Endodermal cell (in vitro differentiated cells): ENCODE measurements at regions not wholly inside any gene's neighbourhood (a gene's known extent, or its start where the extent isn't known, plus 50 kb on each side); places are given as distances from the start of the nearest gene placed in this dataset.

ENCODE experiments used
- DNase-seq: peaks from one replicate; pipeline ENCODE4 v3.0.0-alpha.2; 2017
- H3K27ac ChIP-seq: 2 replicates; pipeline ENCODE4 v1.5.1; 2013; ENCODE audit warnings: mild to moderate bottlenecking, low read depth, low read length, moderate library complexity
- H3K27me3 ChIP-seq: 2 replicates; pipeline ENCODE4 v1.6.1; 2013; ENCODE audit warnings: mild to moderate bottlenecking, low read length, moderate library complexity; ENCODE audit not compliant: insufficient read depth, control insufficient read depth, poor library complexity, severe bottlenecking
- H3K36me3 ChIP-seq: 2 replicates; pipeline ENCODE4 v1.7.0; 2013; ENCODE audit warnings: mild to moderate bottlenecking, low read length, moderate library complexity; ENCODE audit not compliant: control insufficient read depth, insufficient read depth
- H3K4me1 ChIP-seq: one replicate; pipeline ENCODE4 v1.7.0; 2013; ENCODE audit warnings: low read length; ENCODE audit not compliant: control insufficient read depth, insufficient read depth
- H3K4me3 ChIP-seq: 2 replicates; pipeline ENCODE4 v1.5.1; 2013; ENCODE audit warnings: mild to moderate bottlenecking, low read length, moderate library complexity
- H3K9ac ChIP-seq: 2 replicates; pipeline ENCODE4 v1.6.1; 2013; ENCODE audit warnings: mild to moderate bottlenecking, low read length, moderate library complexity; ENCODE audit not compliant: poor library complexity, severe bottlenecking; ENCODE audit errors: extremely low read depth
- H3K9me3 ChIP-seq: 2 replicates; pipeline ENCODE4 v1.6.1; 2013; ENCODE audit warnings: mild to moderate bottlenecking, low read length, moderate library complexity; ENCODE audit not compliant: control insufficient read depth
- H3K27ac Mint-ChIP-seq: 2 replicates; pipeline ENCODE4 v1.8.0; 2020; ENCODE audit warnings: mixed read lengths
- H3K27me3 Mint-ChIP-seq: 2 replicates; pipeline ENCODE4 v1.8.0; 2021; ENCODE audit warnings: mild to moderate bottlenecking, mixed read lengths; ENCODE audit not compliant: insufficient read depth
- H3K36me3 Mint-ChIP-seq: 2 replicates; pipeline ENCODE4 v1.8.0; 2020; ENCODE audit warnings: low read depth, mixed read lengths
- H3K4me1 Mint-ChIP-seq: 2 replicates; pipeline ENCODE4 v1.8.0; 2020; ENCODE audit warnings: mixed read lengths
- H3K4me3 Mint-ChIP-seq: 2 replicates; pipeline ENCODE4 v1.8.0; 2020; ENCODE audit warnings: mild to moderate bottlenecking, moderate library complexity, mixed read lengths
- H3K9me3 Mint-ChIP-seq: 2 replicates; pipeline ENCODE4 v1.8.0; 2020; ENCODE audit warnings: mild to moderate bottlenecking, mixed read lengths
- WGBS, 2 experiments: methylation state at CpG; one replicate each; pipeline versions ENCODE4 v1.1.5 to v1.1.7; 2013; ENCODE audit warnings: missing lambda C conversion rate in 2 of 2, mixed read lengths in 1 of 2; ENCODE audit not compliant: insufficient coverage in 1 of 2, insufficient read length in 1 of 2; 5-methylcytosine and 5-hydroxymethylcytosine counted together
- TF ChIP-seq, protein P1 (sequence below): fragments of 200-600 bp; sonication (generic); conservative IDR thresholded peaks from 2 replicates; pipeline ENCODE4 v1.5.0; 2021; ENCODE audit warnings: antibody characterized with exemption, mild to moderate bottlenecking

GRCh38 chr4:137310593-137311490, 221.5 kb downstream of the PCDH18 start:
- peak overlapping the region; percentile 2 for H3K27ac Mint-ChIP-seq
- no peaks in the 10 kb centered on the region for H3K36me3 ChIP-seq
- no peaks in the 10 kb centered on the region for H3K36me3 Mint-ChIP-seq
- H3K27ac ChIP-seq, result no peak overlapping the region
- peaks cover 11% of the 10 kb centered on the region for H3K4me1 Mint-ChIP-seq
- DNase-seq, result no peak
- no peak overlapping the region for H3K4me3 ChIP-seq
- 88 to 100% methylated on average over 2 to 3 of the region's 3 CpGs for WGBS, 2 experiments
- H3K9me3 ChIP-seq, result peaks cover 10% of the 10 kb centered on the region
- H3K9ac ChIP-seq, result no peak overlapping the region
- no peak overlapping the region for H3K4me3 Mint-ChIP-seq
- TF ChIP-seq, protein P1, sequence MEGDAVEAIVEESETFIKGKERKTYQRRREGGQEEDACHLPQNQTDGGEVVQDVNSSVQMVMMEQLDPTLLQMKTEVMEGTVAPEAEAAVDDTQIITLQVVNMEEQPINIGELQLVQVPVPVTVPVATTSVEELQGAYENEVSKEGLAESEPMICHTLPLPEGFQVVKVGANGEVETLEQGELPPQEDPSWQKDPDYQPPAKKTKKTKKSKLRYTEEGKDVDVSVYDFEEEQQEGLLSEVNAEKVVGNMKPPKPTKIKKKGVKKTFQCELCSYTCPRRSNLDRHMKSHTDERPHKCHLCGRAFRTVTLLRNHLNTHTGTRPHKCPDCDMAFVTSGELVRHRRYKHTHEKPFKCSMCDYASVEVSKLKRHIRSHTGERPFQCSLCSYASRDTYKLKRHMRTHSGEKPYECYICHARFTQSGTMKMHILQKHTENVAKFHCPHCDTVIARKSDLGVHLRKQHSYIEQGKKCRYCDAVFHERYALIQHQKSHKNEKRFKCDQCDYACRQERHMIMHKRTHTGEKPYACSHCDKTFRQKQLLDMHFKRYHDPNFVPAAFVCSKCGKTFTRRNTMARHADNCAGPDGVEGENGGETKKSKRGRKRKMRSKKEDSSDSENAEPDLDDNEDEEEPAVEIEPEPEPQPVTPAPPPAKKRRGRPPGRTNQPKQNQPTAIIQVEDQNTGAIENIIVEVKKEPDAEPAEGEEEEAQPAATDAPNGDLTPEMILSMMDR, result no peak
- peaks cover 4% of the 10 kb centered on the region for H3K9me3 Mint-ChIP-seq
- no peaks in the 10 kb centered on the region for H3K27me3 ChIP-seq
- H3K27me3 Mint-ChIP-seq, result no peaks in the 10 kb centered on the region
- H3K4me1 ChIP-seq, result peaks cover 3% of the 10 kb centered on the region

DNA sequence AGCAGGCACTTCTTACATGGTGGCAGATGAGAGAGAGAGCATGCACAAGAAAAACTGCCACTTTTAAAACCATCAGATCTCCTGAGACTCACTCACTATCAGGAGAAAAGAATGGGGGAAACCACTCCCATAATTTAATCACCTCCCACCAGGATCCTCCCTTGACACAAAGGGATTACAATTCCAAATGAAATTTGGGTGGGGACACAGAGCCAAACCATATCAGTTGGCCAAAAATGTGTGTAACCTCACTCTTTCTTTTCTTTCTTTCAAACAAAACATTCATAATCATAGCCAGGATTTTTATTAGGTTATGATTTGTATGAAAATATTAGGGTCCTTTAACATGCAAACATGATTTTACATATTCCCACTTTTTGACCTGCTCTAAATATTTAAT, 222.1 kb downstream of the PCDH18 start:
- DNase-seq, result no peak
- Mint-ChIP-seq H3K4me3 (no peak overlapping the region), H3K36me3 (no peaks in the 10 kb centered on the region), H3K27me3 (no peaks in the 10 kb centered on the region), H3K27ac (no peak overlapping the region), H3K9me3 (peaks cover 4% of the 10 kb centered on the region), H3K4me1 (peaks cover 11% of the 10 kb centered on the region)
- TF ChIP-seq, protein P1, result no peak
- Histone ChIP-seq H3K4me3 (no peak overlapping the region), H3K4me1 (peaks cover 3% of the 10 kb centered on the region), H3K36me3 (no peaks in the 10 kb centered on the region), H3K27me3 (no peaks in the 10 kb centered on the region), H3K27ac (no peak overlapping the region), H3K9me3 (peaks cover 10% of the 10 kb centered on the region), H3K9ac (no peak overlapping the region)

GRCh38 chr4:137309424-137309823, 222.9 kb downstream of the PCDH18 start:
- Mint-ChIP-seq H3K36me3 (no peaks in the 10 kb centered on the region), H3K27me3 (no peaks in the 10 kb centered on the region), H3K9me3 (peaks cover 4% of the 10 kb centered on the region), H3K4me1 (peaks cover 14% of the 10 kb centered on the region), H3K27ac (no peak overlapping the region), H3K4me3 (no peak overlapping the region)
- TF ChIP-seq, protein P1, result no peak
- Histone ChIP-seq H3K4me3 (peak overlapping the region; percentile 27), H3K9ac (no peak overlapping the region), H3K4me1 (peaks cover 3% of the 10 kb centered on the region), H3K27ac (no peak overlapping the region), H3K27me3 (no peaks in the 10 kb centered on the region), H3K36me3 (no peaks in the 10 kb centered on the region), H3K9me3 (peaks cover 10% of the 10 kb centered on the region)
- WGBS, 2 experiments, result 73 to 100% methylated on average over 1 of the region's 1 CpG
- DNase-seq, result no peak
